ENCODE measurements at regions not wholly inside any gene's neighbourhood (a gene's known extent, or its start where the extent isn't known, plus 50 kb on each side); places are given as distances from the start of the nearest gene placed in this dataset.

DNA sequence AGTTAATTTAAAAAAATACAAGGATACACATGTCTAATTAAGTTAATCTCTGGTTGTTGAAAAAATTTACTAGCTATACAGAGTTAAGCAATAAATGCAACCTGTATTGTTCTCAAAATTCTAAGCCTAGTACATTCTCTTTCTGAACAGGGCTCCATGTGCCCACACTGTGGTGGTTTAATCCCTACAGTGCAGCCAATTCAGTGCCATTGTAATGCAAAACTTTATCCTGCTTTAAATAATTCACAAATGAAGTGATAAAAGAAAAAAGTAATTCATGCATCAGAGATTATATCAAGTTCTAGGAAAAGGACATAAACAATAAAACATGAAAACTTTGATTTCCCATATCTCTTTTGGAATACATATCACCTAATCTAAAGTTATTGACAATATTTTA lies 1089.2 kb downstream of the C4orf33 start:
- Histone ChIP-seq H3K4me3 (no peak overlapping the region), H3K4me1 (no peaks in the 10 kb centered on the region), H3K4me2 (no peak overlapping the region), H3K27ac (no peak overlapping the region), H3K9me3 (no peaks in the 10 kb centered on the region)
- ATAC-seq (no peak), FAIRE-seq (no peak), DNase-seq (ENCODE audit: low read depth in 1 of 2, low spot score in 1 of 2) (no peak)
- ChIA-PET CTCF (no interaction called here), POLR2A (no interaction called here)
- no peak for TF ChIP-seq KDM5A (IDR thresholded peaks at IDR 0.05)
- TF ChIP-seq RFX5 (IDR thresholded peaks at IDR 0.05) = no peak
- TF ChIP-seq HDAC2 (IDR thresholded peaks at IDR 0.05) = no peak
- TF ChIP-seq, protein P1, sequence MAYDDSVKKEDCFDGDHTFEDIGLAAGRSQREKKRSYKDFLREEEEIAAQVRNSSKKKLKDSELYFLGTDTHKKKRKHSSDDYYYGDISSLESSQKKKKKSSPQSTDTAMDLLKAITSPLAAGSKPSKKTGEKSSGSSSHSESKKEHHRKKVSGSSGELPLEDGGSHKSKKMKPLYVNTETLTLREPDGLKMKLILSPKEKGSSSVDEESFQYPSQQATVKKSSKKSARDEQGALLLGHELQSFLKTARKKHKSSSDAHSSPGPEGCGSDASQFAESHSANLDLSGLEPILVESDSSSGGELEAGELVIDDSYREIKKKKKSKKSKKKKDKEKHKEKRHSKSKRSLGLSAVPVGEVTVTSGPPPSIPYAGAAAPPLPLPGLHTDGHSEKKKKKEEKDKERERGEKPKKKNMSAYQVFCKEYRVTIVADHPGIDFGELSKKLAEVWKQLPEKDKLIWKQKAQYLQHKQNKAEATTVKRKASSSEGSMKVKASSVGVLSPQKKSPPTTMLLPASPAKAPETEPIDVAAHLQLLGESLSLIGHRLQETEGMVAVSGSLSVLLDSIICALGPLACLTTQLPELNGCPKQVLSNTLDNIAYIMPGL (CRISPR knock-in tag; IDR thresholded peaks at IDR 0.05; ENCODE audit: borderline replicate concordance) = no peak
- no peak for TF ChIP-seq MYC (IDR thresholded peaks at IDR 0.05; ENCODE audit: borderline replicate concordance, low read length)
- TF ChIP-seq NPAS2 (CRISPR knock-in tag; IDR thresholded peaks at IDR 0.05; ENCODE audit: borderline replicate concordance) = no peak
- TF ChIP-seq SMC3 (IDR thresholded peaks at IDR 0.05) = no peak
- TF ChIP-seq TP53 (CRISPR knock-in tag; IDR thresholded peaks at IDR 0.05) = no peak
- TF ChIP-seq CHD2 (IDR thresholded peaks at IDR 0.05; ENCODE audit: low read length, partially characterized antibody) = no peak

GRCh38 chr4:130186931-130187330 lies 1091.0 kb downstream of the C4orf33 start:
- Histone ChIP-seq H3K9me3 (no peaks in the 10 kb centered on the region), H3K4me2 (no peak overlapping the region), H3K4me1 (no peaks in the 10 kb centered on the region), H3K4me3 (no peak overlapping the region), H3K27ac (no peak overlapping the region)
- POLR2A ChIA-PET = no interaction called here
- no peak for ATAC-seq
- CTCF ChIA-PET = no interaction called here
- no peak for FAIRE-seq
- no peak for DNase-seq (ENCODE audit: low read depth in 1 of 2, low spot score in 1 of 2)
- TF ChIP-seq RARB (CRISPR knock-in tag; IDR thresholded peaks at IDR 0.05) = no peak
- no peak for TF ChIP-seq GATA3 (IDR thresholded peaks at IDR 0.05; ENCODE audit: borderline replicate concordance)
- TF ChIP-seq RAD21 (conservative IDR thresholded peaks at IDR 0.05 in 1 of 2, IDR thresholded peaks at IDR 0.05 in 1 of 2) = no peak
- TF ChIP-seq, protein P2, sequence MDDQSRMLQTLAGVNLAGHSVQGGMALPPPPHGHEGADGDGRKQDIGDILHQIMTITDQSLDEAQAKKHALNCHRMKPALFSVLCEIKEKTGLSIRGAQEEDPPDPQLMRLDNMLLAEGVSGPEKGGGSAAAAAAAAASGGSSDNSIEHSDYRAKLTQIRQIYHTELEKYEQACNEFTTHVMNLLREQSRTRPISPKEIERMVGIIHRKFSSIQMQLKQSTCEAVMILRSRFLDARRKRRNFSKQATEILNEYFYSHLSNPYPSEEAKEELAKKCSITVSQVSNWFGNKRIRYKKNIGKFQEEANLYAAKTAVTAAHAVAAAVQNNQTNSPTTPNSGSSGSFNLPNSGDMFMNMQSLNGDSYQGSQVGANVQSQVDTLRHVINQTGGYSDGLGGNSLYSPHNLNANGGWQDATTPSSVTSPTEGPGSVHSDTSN (IDR thresholded peaks at IDR 0.05) = no peak
- TF ChIP-seq CBX2 (IDR thresholded peaks at IDR 0.05; ENCODE audit: borderline replicate concordance, low read depth) = no peak
- no peak for TF ChIP-seq HEYL (CRISPR knock-in tag; IDR thresholded peaks at IDR 0.05)
- no peak for TF ChIP-seq ZNF302 (CRISPR knock-in tag; IDR thresholded peaks at IDR 0.05)
- TF ChIP-seq HDAC2 (IDR thresholded peaks at IDR 0.05) = no peak
- no peak for TF ChIP-seq RNF2 (IDR thresholded peaks at IDR 0.05; ENCODE audit: borderline replicate concordance, low read depth)
- TF ChIP-seq, protein P3, sequence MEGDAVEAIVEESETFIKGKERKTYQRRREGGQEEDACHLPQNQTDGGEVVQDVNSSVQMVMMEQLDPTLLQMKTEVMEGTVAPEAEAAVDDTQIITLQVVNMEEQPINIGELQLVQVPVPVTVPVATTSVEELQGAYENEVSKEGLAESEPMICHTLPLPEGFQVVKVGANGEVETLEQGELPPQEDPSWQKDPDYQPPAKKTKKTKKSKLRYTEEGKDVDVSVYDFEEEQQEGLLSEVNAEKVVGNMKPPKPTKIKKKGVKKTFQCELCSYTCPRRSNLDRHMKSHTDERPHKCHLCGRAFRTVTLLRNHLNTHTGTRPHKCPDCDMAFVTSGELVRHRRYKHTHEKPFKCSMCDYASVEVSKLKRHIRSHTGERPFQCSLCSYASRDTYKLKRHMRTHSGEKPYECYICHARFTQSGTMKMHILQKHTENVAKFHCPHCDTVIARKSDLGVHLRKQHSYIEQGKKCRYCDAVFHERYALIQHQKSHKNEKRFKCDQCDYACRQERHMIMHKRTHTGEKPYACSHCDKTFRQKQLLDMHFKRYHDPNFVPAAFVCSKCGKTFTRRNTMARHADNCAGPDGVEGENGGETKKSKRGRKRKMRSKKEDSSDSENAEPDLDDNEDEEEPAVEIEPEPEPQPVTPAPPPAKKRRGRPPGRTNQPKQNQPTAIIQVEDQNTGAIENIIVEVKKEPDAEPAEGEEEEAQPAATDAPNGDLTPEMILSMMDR (IDR thresholded peaks at IDR 0.05) = no peak
- no peak for TF ChIP-seq HOXA7 (CRISPR knock-in tag; IDR thresholded peaks at IDR 0.05)
- TF ChIP-seq HOXB13 (CRISPR knock-in tag; IDR thresholded peaks at IDR 0.05; ENCODE audit: low read depth) = no peak
- TF ChIP-seq RFX5 (IDR thresholded peaks at IDR 0.05) = no peak
- no peak for TF ChIP-seq ZSCAN20 (CRISPR knock-in tag; IDR thresholded peaks at IDR 0.05)
- TF ChIP-seq CBX8 (IDR thresholded peaks at IDR 0.05) = no peak
- no peak for TF ChIP-seq EP300 (IDR thresholded peaks at IDR 0.05)
- no peak for TF ChIP-seq MAFK (IDR thresholded peaks at IDR 0.05; ENCODE audit: partially characterized antibody)
- WGBS (ENCODE audit: missing lambda C conversion rate) = 11% methylated on average over 3 of the region's 3 CpGs

Measured in A549 (cell line).